IPS-18a (cell line): ENCODE measurements at regions not wholly inside any gene's neighbourhood (a gene's known extent, or its start where the extent isn't known, plus 50 kb on each side); places are given as distances from the start of the nearest gene placed in this dataset.
A peak's percentile ranks its signal among the peaks of the same experiment; 100 is the strongest.

Experiments
- H3K27ac ChIP-seq: one replicate; pipeline ENCODE4 v1.5.1; 2013; ENCODE audit warnings: low read length
- H3K27me3 ChIP-seq: one replicate; pipeline ENCODE4 v1.6.1; 2013; ENCODE audit warnings: mild to moderate bottlenecking, low read length; ENCODE audit not compliant: control insufficient read depth, insufficient read depth
- H3K36me3 ChIP-seq: one replicate; pipeline ENCODE4 v1.6.1; 2013; ENCODE audit warnings: low read depth, low read length; ENCODE audit not compliant: control insufficient read depth
- H3K4me1 ChIP-seq: one replicate; pipeline ENCODE4 v1.6.1; 2013; ENCODE audit warnings: low read depth, low read length; ENCODE audit not compliant: control insufficient read depth
- H3K4me3 ChIP-seq: one replicate; pipeline ENCODE4 v1.5.1; 2013; ENCODE audit warnings: low read length
- H3K9ac ChIP-seq: one replicate; pipeline ENCODE4 v1.6.1; 2013; ENCODE audit warnings: mild to moderate bottlenecking, low read length, moderate library complexity
- H3K9me3 ChIP-seq: one replicate; pipeline ENCODE4 v1.6.1; 2013; ENCODE audit warnings: low read depth, low read length; ENCODE audit not compliant: control insufficient read depth

- H3K4me3 ChIP-seq: no peak overlapping the region
- no peak overlapping the region for H3K9ac ChIP-seq
- H3K4me1 ChIP-seq: peaks cover 17% of the 10 kb centered on the region
- H3K27me3 ChIP-seq: no peaks in the 10 kb centered on the region
- no peak overlapping the region for H3K27ac ChIP-seq
- H3K36me3 ChIP-seq: no peaks in the 10 kb centered on the region
- peaks cover 12% of the 10 kb centered on the region for H3K9me3 ChIP-seq
Observed at GRCh38 chr9:13689925-13690324, 410.4 kb upstream of the MPDZ start.

GRCh38 chr9:13688990-13689600, 409.6 kb upstream of the MPDZ start:
- H3K9ac ChIP-seq: no peak overlapping the region
- H3K27ac ChIP-seq: no peak overlapping the region
- H3K36me3 ChIP-seq: no peaks in the 10 kb centered on the region
- peaks cover 17% of the 10 kb centered on the region for H3K4me1 ChIP-seq
- peak overlapping the region; percentile 8 for H3K4me3 ChIP-seq
- peaks cover 11% of the 10 kb centered on the region for H3K9me3 ChIP-seq
- no peaks in the 10 kb centered on the region for H3K27me3 ChIP-seq

- Histone ChIP-seq H3K9me3 (peaks cover 11% of the 10 kb centered on the region), H3K27ac (peak overlapping the region; percentile 48), H3K36me3 (no peaks in the 10 kb centered on the region), H3K9ac (peak overlapping the region; percentile 7), H3K4me1 (peaks cover 17% of the 10 kb centered on the region), H3K27me3 (no peaks in the 10 kb centered on the region), H3K4me3 (peak overlapping the region; percentile 8)
Observed at GRCh38 chr9:13688223-13688989, 408.9 kb upstream of the MPDZ start.

- Histone ChIP-seq H3K36me3 (no peaks in the 10 kb centered on the region), H3K9me3 (peaks cover 11% of the 10 kb centered on the region), H3K4me1 (peaks cover 17% of the 10 kb centered on the region)
Observed at GRCh38 chr9:13684656-13685055, 405.2 kb upstream of the MPDZ start.

GRCh38 chr9:13677801-13678200, 398.3 kb upstream of the MPDZ start:
- H3K27me3 ChIP-seq: no peaks in the 10 kb centered on the region
- no peak overlapping the region for H3K4me3 ChIP-seq
- no peak overlapping the region for H3K27ac ChIP-seq
- H3K4me1 ChIP-seq: peaks cover 5% of the 10 kb centered on the region
- no peak overlapping the region for H3K9ac ChIP-seq
- H3K36me3 ChIP-seq: no peaks in the 10 kb centered on the region
- H3K9me3 ChIP-seq: no peaks in the 10 kb centered on the region

More at GRCh38 chr9:13684656-13685055, 405.2 kb upstream of the MPDZ start:
- H3K27ac ChIP-seq: no peak overlapping the region
- H3K27me3 ChIP-seq: no peaks in the 10 kb centered on the region
- no peak overlapping the region for H3K4me3 ChIP-seq
- no peak overlapping the region for H3K9ac ChIP-seq

GRCh38 chr9:13675638-13676000, 396.1 kb upstream of the MPDZ start:
- Histone ChIP-seq H3K36me3 (no peaks in the 10 kb centered on the region), H3K27ac (no peak overlapping the region), H3K4me1 (peaks cover 5% of the 10 kb centered on the region), H3K9ac (no peak overlapping the region), H3K4me3 (no peak overlapping the region), H3K9me3 (no peaks in the 10 kb centered on the region), H3K27me3 (no peaks in the 10 kb centered on the region)

GRCh38 chr9:13674926-13675637, 395.6 kb upstream of the MPDZ start:
- H3K27me3 ChIP-seq: no peaks in the 10 kb centered on the region
- no peak overlapping the region for H3K4me3 ChIP-seq
- H3K4me1 ChIP-seq: peaks cover 5% of the 10 kb centered on the region
- no peak overlapping the region for H3K27ac ChIP-seq
- H3K36me3 ChIP-seq: no peaks in the 10 kb centered on the region
- H3K9ac ChIP-seq: no peak overlapping the region
- H3K9me3 ChIP-seq: no peaks in the 10 kb centered on the region

GRCh38 chr9:13673348-13673747, 393.9 kb upstream of the MPDZ start:
- H3K27ac ChIP-seq: no peak overlapping the region
- H3K36me3 ChIP-seq: no peaks in the 10 kb centered on the region
- no peak overlapping the region for H3K9ac ChIP-seq
- H3K27me3 ChIP-seq: no peaks in the 10 kb centered on the region
- peaks cover 5% of the 10 kb centered on the region for H3K4me1 ChIP-seq
- no peak overlapping the region for H3K4me3 ChIP-seq
- H3K9me3 ChIP-seq: no peaks in the 10 kb centered on the region

- no peak overlapping the region for H3K27ac ChIP-seq
- H3K9ac ChIP-seq: no peak overlapping the region
- no peaks in the 10 kb centered on the region for H3K4me1 ChIP-seq
- H3K4me3 ChIP-seq: no peak overlapping the region
- H3K36me3 ChIP-seq: no peaks in the 10 kb centered on the region
- H3K27me3 ChIP-seq: no peaks in the 10 kb centered on the region
- no peaks in the 10 kb centered on the region for H3K9me3 ChIP-seq
Observed at GRCh38 chr9:13665418-13666066, 386.1 kb upstream of the MPDZ start.

- Histone ChIP-seq H3K27ac (no peak overlapping the region), H3K36me3 (no peaks in the 10 kb centered on the region), H3K9ac (no peak overlapping the region), H3K27me3 (no peaks in the 10 kb centered on the region), H3K9me3 (no peaks in the 10 kb centered on the region), H3K4me1 (no peaks in the 10 kb centered on the region), H3K4me3 (no peak overlapping the region)
Observed at GRCh38 chr9:13661014-13661413, 381.5 kb upstream of the MPDZ start.

- no peaks in the 10 kb centered on the region for H3K4me1 ChIP-seq
- H3K27ac ChIP-seq: no peak overlapping the region
- no peaks in the 10 kb centered on the region for H3K9me3 ChIP-seq
- no peaks in the 10 kb centered on the region for H3K27me3 ChIP-seq
- H3K9ac ChIP-seq: no peak overlapping the region
- no peak overlapping the region for H3K4me3 ChIP-seq
- no peaks in the 10 kb centered on the region for H3K36me3 ChIP-seq
Observed at GRCh38 chr9:13651969-13652663, 372.6 kb upstream of the MPDZ start.
